ENCODE measurements at regions not wholly inside any gene's neighbourhood (a gene's known extent, or its start where the extent isn't known, plus 50 kb on each side); places are given as distances from the start of the nearest gene placed in this dataset.

GRCh38 chrY:7687086-7687485, 775.5 kb upstream of the AMELY start:
- WGBS, 2 donors: 84% methylated on average over 3 of the region's 3 CpGs; no CpG with 5 or more reads in 1 of the 2 donors
- H3K36me3 ChIP-seq: no peaks in the 10 kb centered on the region
- H3K27ac ChIP-seq: no peak overlapping the region
- H3K4me1 ChIP-seq: no peaks in the 10 kb centered on the region
- no peak for TF ChIP-seq EP300 (IDR thresholded peaks at IDR 0.05)
- no peak for TF ChIP-seq POLR2AphosphoS5 (IDR thresholded peaks at IDR 0.05)
- no peak for TF ChIP-seq POLR2A (IDR thresholded peaks at IDR 0.05)
- TF ChIP-seq, protein P1, sequence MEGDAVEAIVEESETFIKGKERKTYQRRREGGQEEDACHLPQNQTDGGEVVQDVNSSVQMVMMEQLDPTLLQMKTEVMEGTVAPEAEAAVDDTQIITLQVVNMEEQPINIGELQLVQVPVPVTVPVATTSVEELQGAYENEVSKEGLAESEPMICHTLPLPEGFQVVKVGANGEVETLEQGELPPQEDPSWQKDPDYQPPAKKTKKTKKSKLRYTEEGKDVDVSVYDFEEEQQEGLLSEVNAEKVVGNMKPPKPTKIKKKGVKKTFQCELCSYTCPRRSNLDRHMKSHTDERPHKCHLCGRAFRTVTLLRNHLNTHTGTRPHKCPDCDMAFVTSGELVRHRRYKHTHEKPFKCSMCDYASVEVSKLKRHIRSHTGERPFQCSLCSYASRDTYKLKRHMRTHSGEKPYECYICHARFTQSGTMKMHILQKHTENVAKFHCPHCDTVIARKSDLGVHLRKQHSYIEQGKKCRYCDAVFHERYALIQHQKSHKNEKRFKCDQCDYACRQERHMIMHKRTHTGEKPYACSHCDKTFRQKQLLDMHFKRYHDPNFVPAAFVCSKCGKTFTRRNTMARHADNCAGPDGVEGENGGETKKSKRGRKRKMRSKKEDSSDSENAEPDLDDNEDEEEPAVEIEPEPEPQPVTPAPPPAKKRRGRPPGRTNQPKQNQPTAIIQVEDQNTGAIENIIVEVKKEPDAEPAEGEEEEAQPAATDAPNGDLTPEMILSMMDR (IDR thresholded peaks at IDR 0.05): no peak
- ATAC-seq (ENCODE audit: low FRiP score in 2 of 2) (no peak), DNase-seq (no peak)
- H3K4me3 ChIP-seq: no peak overlapping the region
- H3K27me3 ChIP-seq: no peaks in the 10 kb centered on the region
- H3K9me3 ChIP-seq: no peaks in the 10 kb centered on the region

DNA sequence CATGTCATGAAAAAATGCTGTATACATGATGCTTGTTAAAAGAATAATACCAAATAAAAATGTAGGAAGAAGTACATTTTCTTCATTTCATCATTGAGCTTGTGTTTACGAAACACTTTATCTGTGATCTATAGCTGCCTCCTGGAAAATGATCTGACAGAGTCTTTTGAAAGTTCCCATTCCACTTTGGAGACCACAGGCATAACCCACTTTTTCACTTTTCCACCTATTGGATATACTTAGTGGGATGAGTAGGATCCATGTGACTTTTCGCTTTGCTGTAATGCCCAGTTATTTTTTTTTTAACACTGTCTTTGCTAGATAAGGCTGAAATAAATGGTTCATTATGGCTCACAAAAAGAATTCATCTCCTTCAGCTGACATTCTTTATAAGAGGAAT, 773.0 kb upstream of the AMELY start:
- DNase-seq (no peak), ATAC-seq (ENCODE audit: low FRiP score in 2 of 2) (no peak)
- no peaks in the 10 kb centered on the region for H3K4me1 ChIP-seq
- WGBS, 2 donors: 80% methylated on average over 2 of the region's 2 CpGs; no CpG with 5 or more reads in 1 of the 2 donors
- no peaks in the 10 kb centered on the region for H3K27me3 ChIP-seq
- no peaks in the 10 kb centered on the region for H3K9me3 ChIP-seq
- no peak overlapping the region for H3K4me3 ChIP-seq
- no peaks in the 10 kb centered on the region for H3K36me3 ChIP-seq
- TF ChIP-seq POLR2AphosphoS5 (IDR thresholded peaks at IDR 0.05) (no peak), POLR2A (IDR thresholded peaks at IDR 0.05) (no peak), EP300 (IDR thresholded peaks at IDR 0.05) (no peak)
- TF ChIP-seq, protein P1 (IDR thresholded peaks at IDR 0.05): no peak
- H3K27ac ChIP-seq: no peak overlapping the region

- H3K4me1 ChIP-seq: no peaks in the 10 kb centered on the region
Observed at GRCh38 chrY:7682386-7682785, 770.8 kb upstream of the AMELY start.

GRCh38 chrY:7681426-7681825, 769.9 kb upstream of the AMELY start:
- no peak for ATAC-seq (ENCODE audit: low FRiP score in 2 of 2)
- no peak overlapping the region for H3K27ac ChIP-seq
- H3K27me3 ChIP-seq: no peaks in the 10 kb centered on the region
- no peaks in the 10 kb centered on the region for H3K4me1 ChIP-seq
- H3K36me3 ChIP-seq: no peaks in the 10 kb centered on the region
- no peak for DNase-seq
- H3K9me3 ChIP-seq: no peaks in the 10 kb centered on the region
- 100% methylated on average over 4 of the region's 4 CpGs; no CpG with 5 or more reads in 1 of the 2 donors for WGBS, 2 donors
- no peak overlapping the region for H3K4me3 ChIP-seq
- TF ChIP-seq POLR2A (IDR thresholded peaks at IDR 0.05) (no peak), EP300 (IDR thresholded peaks at IDR 0.05) (no peak), POLR2AphosphoS5 (IDR thresholded peaks at IDR 0.05) (no peak)
- TF ChIP-seq, protein P1 (IDR thresholded peaks at IDR 0.05): no peak

More at GRCh38 chrY:7682386-7682785, 770.8 kb upstream of the AMELY start:
- no peaks in the 10 kb centered on the region for H3K36me3 ChIP-seq
- ATAC-seq (ENCODE audit: low FRiP score in 2 of 2): no peak
- no peaks in the 10 kb centered on the region for H3K27me3 ChIP-seq
- H3K9me3 ChIP-seq: no peaks in the 10 kb centered on the region
- TF ChIP-seq POLR2AphosphoS5 (IDR thresholded peaks at IDR 0.05): no peak
- no peak for TF ChIP-seq POLR2A (IDR thresholded peaks at IDR 0.05)
- TF ChIP-seq EP300 (IDR thresholded peaks at IDR 0.05): no peak
- TF ChIP-seq, protein P1 (IDR thresholded peaks at IDR 0.05): no peak
- DNase-seq: no peak
- no peak overlapping the region for H3K27ac ChIP-seq
- no peak overlapping the region for H3K4me3 ChIP-seq

GRCh38 chrY:7674465-7674864, 762.9 kb upstream of the AMELY start:
- WGBS, 2 donors: 100% methylated on average over 2 of the region's 2 CpGs; no CpG with 5 or more reads in 1 of the 2 donors
- Histone ChIP-seq H3K27me3 (no peaks in the 10 kb centered on the region), H3K36me3 (no peaks in the 10 kb centered on the region), H3K27ac (no peak overlapping the region), H3K4me3 (no peak overlapping the region), H3K4me1 (no peaks in the 10 kb centered on the region), H3K9me3 (no peaks in the 10 kb centered on the region)
- DNase-seq (no peak), ATAC-seq (ENCODE audit: low FRiP score in 2 of 2) (no peak)
- no peak for TF ChIP-seq POLR2A (IDR thresholded peaks at IDR 0.05)
- TF ChIP-seq POLR2AphosphoS5 (IDR thresholded peaks at IDR 0.05): no peak
- no peak for TF ChIP-seq EP300 (IDR thresholded peaks at IDR 0.05)
- TF ChIP-seq, protein P1 (IDR thresholded peaks at IDR 0.05): no peak

All from upper lobe of left lung (tissue), 6 donors.